ENCODE measurements at regions not wholly inside any gene's neighbourhood (a gene's known extent, or its start where the extent isn't known, plus 50 kb on each side); places are given as distances from the start of the nearest gene placed in this dataset.
A peak's percentile ranks its signal among the peaks of the same experiment; 100 is the strongest.

- TF ChIP-seq CTCF (IDR thresholded peaks at IDR 0.05; ENCODE audit: insufficient read depth, low read depth, low read length, missing control alignments) = peak; percentile 57
- no peak overlapping the region for H3K4me3 ChIP-seq (ENCODE audit: low read depth, low read length)
- DNase-seq (ENCODE audit: low read depth) = peak; percentile 52
Observed at GRCh38 chr18:21191596-21192307, 50.3 kb upstream of the GREB1L start.

All from GM12865 (cell line).